Nephron progenitor cell (in vitro differentiated cells): ENCODE measurements at regions not wholly inside any gene's neighbourhood (a gene's known extent, or its start where the extent isn't known, plus 50 kb on each side); places are given as distances from the start of the nearest gene placed in this dataset.

Experiments
- DNase-seq: peaks from one replicate; pipeline ENCODE4 v3.0.0; 2021
- H3K27ac Mint-ChIP-seq: 2 replicates; pipeline ENCODE4 v1.8.0; 2021; ENCODE audit warnings: mild to moderate bottlenecking, moderate library complexity, mixed read lengths
- H3K27me3 Mint-ChIP-seq: 2 replicates; pipeline ENCODE4 v1.8.0; 2021; ENCODE audit warnings: mild to moderate bottlenecking, low read depth, mixed read lengths; ENCODE audit not compliant: poor library complexity
- H3K36me3 Mint-ChIP-seq: 2 replicates; pipeline ENCODE4 v1.8.0; 2021; ENCODE audit warnings: low read depth, mixed read lengths
- H3K4me1 Mint-ChIP-seq: 2 replicates; pipeline ENCODE4 v1.8.0; 2021; ENCODE audit warnings: mixed read lengths
- H3K4me3 Mint-ChIP-seq: 2 replicates; pipeline ENCODE4 v1.8.0; 2021; ENCODE audit warnings: mild to moderate bottlenecking, moderate library complexity, mixed read lengths
- H3K9me3 Mint-ChIP-seq: 2 replicates; pipeline ENCODE4 v1.8.0; 2021; ENCODE audit warnings: mild to moderate bottlenecking, moderate library complexity, mixed read lengths
- CTCF ChIP-seq: fragments of 200-600 bp; sonication (generic); IDR thresholded peaks from 2 replicates; pipeline ENCODE4 v1.5.0; 2021; ENCODE audit warnings: antibody characterized with exemption

GRCh38 chr2:200173691-200174090 lies 132.8 kb upstream of the SPATS2L start:
- no peak for DNase-seq
- TF ChIP-seq CTCF = no peak
- Mint-ChIP-seq H3K4me1 (no peaks in the 10 kb centered on the region), H3K27ac (no peak overlapping the region), H3K36me3 (peaks cover 17% of the 10 kb centered on the region), H3K9me3 (peaks cover 37% of the 10 kb centered on the region), H3K4me3 (no peak overlapping the region), H3K27me3 (peaks cover 3% of the 10 kb centered on the region)

GRCh38 chr2:200174433-200175216 lies 131.9 kb upstream of the SPATS2L start:
- Mint-ChIP-seq H3K36me3 (peaks cover 17% of the 10 kb centered on the region), H3K27ac (no peak overlapping the region), H3K27me3 (peaks cover 3% of the 10 kb centered on the region), H3K9me3 (peaks cover 37% of the 10 kb centered on the region), H3K4me1 (no peaks in the 10 kb centered on the region), H3K4me3 (no peak overlapping the region)
- no peak for TF ChIP-seq CTCF
- DNase-seq = no peak

- no peak for DNase-seq
Observed at GRCh38 chr2:200177971-200178911, 128.3 kb upstream of the SPATS2L start.

GRCh38 chr2:200179151-200179550 lies 127.3 kb upstream of the SPATS2L start:
- TF ChIP-seq CTCF = no peak
- Mint-ChIP-seq H3K36me3 (no peaks in the 10 kb centered on the region), H3K4me3 (no peak overlapping the region), H3K9me3 (peaks cover 3% of the 10 kb centered on the region), H3K27me3 (peaks cover under 1% of the 10 kb centered on the region), H3K4me1 (peaks cover under 1% of the 10 kb centered on the region), H3K27ac (no peak overlapping the region)
- DNase-seq = no peak

More at GRCh38 chr2:200177971-200178911, 128.3 kb upstream of the SPATS2L start:
- Mint-ChIP-seq H3K27ac (no peak overlapping the region), H3K9me3 (peaks cover 12% of the 10 kb centered on the region), H3K4me3 (no peak overlapping the region), H3K27me3 (peaks cover 3% of the 10 kb centered on the region), H3K36me3 (no peaks in the 10 kb centered on the region), H3K4me1 (no peaks in the 10 kb centered on the region)
- no peak for TF ChIP-seq CTCF

- Mint-ChIP-seq H3K36me3 (no peaks in the 10 kb centered on the region), H3K27ac (no peak overlapping the region), H3K9me3 (no peaks in the 10 kb centered on the region), H3K4me1 (peaks cover 18% of the 10 kb centered on the region), H3K27me3 (no peaks in the 10 kb centered on the region), H3K4me3 (no peak overlapping the region)
- DNase-seq = no peak
- TF ChIP-seq CTCF = no peak
Observed at GRCh38 chr2:200180943-200181342, 125.5 kb upstream of the SPATS2L start.
